AG10803 (cell line): ENCODE measurements at regions not wholly inside any gene's neighbourhood (a gene's known extent, or its start where the extent isn't known, plus 50 kb on each side); places are given as distances from the start of the nearest gene placed in this dataset.

ENCODE experiments used
- DNase-seq: peaks from one replicate; pipeline ENCODE4 v3.0.0; 2010; ENCODE audit warnings: low read depth
- H3K4me3 ChIP-seq: 2 replicates; pipeline ENCODE4 v1.5.1; 2011; ENCODE audit warnings: mild to moderate bottlenecking, low read length, control low read depth
- TF ChIP-seq, protein P1 (sequence below): conservative IDR thresholded peaks from 2 replicates; pipeline ENCODE4 v1.5.1; 2011; ENCODE audit warnings: mild to moderate bottlenecking, low read length, control low read depth, inconsistent platforms

DNA sequence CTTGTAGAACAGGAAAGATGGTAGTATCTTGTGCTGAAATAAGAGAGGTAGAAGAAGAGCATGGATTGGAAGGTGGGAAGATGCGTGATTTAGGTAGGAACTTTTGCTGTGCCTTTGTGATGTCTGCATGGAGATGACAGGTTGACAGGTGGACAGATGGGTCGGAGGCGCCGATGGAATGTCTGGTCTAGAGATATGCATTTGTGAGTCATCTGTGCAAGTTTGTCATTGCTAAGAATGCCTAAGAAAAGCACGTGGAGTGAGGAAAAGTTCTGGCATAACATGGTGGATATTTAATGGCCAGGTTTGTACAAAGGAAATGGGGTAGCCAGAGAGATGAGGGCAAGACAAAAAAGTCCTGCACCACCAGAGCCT lies 76.0 kb upstream of the ARMC3 start:
- DNase-seq = no peak
- TF ChIP-seq, protein P1, sequence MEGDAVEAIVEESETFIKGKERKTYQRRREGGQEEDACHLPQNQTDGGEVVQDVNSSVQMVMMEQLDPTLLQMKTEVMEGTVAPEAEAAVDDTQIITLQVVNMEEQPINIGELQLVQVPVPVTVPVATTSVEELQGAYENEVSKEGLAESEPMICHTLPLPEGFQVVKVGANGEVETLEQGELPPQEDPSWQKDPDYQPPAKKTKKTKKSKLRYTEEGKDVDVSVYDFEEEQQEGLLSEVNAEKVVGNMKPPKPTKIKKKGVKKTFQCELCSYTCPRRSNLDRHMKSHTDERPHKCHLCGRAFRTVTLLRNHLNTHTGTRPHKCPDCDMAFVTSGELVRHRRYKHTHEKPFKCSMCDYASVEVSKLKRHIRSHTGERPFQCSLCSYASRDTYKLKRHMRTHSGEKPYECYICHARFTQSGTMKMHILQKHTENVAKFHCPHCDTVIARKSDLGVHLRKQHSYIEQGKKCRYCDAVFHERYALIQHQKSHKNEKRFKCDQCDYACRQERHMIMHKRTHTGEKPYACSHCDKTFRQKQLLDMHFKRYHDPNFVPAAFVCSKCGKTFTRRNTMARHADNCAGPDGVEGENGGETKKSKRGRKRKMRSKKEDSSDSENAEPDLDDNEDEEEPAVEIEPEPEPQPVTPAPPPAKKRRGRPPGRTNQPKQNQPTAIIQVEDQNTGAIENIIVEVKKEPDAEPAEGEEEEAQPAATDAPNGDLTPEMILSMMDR = no peak
- H3K4me3 ChIP-seq = no peak overlapping the region

DNA sequence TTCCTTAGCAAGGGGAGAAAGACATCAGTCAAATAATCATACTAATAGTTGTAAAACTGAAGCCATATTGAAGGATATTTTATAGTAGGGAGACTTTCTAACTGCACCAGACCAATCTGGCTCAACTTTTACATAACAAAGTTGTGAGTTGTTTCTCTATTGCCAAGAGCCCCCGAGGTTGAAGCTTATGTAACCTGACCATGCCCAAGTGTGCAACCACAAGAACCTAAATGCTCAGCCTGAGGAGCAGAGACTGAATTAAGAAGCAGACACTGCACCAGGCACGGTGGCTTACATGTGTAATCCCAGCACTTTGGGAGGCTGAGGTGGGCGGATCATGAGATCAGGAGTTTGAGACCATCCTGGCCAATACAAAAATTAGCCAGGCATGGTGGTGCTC lies 77.3 kb upstream of the ARMC3 start:
- TF ChIP-seq, protein P1 = no peak
- no peak overlapping the region for H3K4me3 ChIP-seq
- DNase-seq = no peak

DNA sequence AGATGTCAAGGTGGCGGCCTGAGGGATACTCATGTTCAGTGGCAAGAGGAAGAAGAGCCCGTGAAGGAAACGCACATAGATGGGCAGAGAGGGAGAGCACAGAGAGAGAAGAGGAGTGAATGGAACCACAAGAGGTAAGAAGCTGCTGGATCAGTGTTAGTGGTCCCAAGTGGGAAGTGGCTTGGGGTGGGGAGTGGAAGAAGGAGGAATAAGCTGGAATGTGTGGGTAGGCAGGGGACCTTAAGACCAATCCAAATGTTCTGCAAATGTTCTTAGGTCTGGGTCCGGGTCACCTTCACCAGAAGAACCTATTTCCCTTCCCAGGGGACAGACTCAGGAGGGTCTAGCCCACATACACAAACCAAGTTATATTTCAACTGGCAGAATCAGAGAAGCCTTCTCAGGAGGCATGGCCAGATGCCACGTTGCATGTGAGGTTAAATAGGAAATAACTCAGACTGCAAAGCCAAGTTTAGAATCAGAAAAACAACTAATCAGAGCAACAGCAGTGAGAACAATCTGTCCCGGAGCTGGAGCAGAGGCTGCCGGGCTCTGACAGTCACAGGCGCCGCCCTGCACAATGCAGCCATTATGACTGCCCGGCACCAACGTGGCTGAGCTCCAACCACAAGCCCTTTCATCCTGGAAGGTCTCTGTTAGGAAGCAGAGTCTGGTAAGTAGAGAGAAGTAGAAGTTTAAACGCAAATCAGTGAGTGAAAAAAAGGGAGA lies 78.6 kb upstream of the ARMC3 start:
- H3K4me3 ChIP-seq = peak overlapping the region; percentile 8; the same call in 1 of the 2 replicates
- TF ChIP-seq, protein P1 = no peak
- DNase-seq = peak; percentile 34

DNA sequence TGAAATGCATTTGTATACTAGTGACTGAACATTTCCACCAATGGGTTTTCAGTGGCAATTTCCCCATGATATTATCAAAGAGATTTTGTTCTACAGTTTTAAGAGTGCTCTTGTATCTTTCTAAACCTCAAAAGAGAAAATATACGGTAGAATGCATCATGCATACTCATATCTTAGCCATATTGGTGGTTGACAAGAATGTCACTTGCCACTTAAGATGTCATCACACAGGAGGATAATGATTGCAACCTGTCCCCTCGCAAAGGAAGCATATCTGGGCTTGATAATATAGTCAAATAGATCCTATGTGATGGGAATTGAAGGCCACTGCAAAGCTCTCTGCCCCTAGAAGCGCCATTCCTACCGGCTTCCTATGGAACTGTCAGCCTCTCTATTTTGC lies 79.3 kb upstream of the ARMC3 start:
- H3K4me3 ChIP-seq = no peak overlapping the region
- no peak for DNase-seq
- TF ChIP-seq, protein P1 = no peak

DNA sequence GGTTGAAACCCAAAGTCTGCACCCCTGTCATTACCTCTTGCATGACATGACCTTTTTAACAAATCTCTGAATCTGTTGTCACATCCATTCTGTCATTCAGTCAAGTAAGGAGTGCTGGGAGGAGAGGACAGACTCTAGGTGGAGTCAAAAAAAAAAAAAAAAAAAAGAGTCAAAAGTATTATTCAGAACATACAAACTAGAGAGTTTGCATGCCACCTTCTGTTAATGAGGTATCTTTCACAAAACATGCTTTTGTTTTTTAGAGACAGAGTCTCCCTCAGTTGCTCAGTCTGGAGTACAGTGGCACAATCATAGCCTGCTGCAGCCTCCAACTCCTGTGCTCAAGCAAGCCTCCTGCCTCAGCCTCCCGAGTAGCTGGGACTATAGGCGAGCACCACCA lies 81.6 kb upstream of the ARMC3 start:
- TF ChIP-seq, protein P1 = no peak
- no peak for DNase-seq
- no peak overlapping the region for H3K4me3 ChIP-seq

DNA sequence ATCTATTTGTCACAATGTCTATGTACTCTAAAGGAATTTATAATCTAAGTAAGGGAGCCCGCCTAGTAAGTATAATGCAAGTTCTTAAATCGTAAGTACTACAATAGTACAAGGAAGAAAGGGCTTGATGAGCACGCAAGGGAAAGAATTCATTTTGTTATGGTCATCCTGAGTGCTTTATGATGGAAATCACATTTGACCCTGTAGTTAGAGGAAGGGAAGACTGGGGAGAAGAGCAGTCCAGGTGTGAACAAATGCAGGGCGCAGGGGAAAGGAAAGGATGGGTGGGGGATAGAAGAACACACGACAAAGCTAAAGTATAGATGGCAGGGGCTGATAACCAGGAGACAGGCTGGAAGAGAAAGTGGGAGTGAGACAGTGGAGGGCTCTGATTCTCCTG lies 88.2 kb upstream of the ARMC3 start:
- no peak for DNase-seq
- TF ChIP-seq, protein P1 = no peak
- no peak overlapping the region for H3K4me3 ChIP-seq

DNA sequence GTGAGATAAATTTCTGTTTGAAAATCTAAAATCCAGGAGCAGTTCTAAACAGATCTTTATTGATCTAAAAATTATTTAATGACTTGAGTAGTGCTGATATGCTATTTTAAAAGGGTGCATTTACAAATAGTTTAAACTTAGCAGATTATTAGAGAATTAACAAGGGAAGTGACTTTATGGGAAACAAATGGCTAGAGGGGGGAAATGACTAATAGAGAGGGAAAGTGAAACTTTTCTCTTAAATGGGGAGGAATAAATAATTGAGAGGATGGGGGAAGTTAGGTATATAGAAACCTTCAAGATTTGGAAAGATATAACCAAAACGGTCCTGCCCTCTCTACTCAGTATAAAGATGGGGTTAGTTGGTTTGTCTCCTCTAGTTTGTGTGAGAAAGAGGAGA lies 90.1 kb upstream of the ARMC3 start:
- H3K4me3 ChIP-seq = no peak overlapping the region
- TF ChIP-seq, protein P1 = no peak
- DNase-seq = no peak
